Astrocyte (in vitro differentiated cells and primary cell): ENCODE measurements at regions not wholly inside any gene's neighbourhood (a gene's known extent, or its start where the extent isn't known, plus 50 kb on each side); places are given as distances from the start of the nearest gene placed in this dataset.

Experiments used
- DNase-seq: peaks from one replicate; pipeline ENCODE4 v3.0.0-alpha.2; 2010; ENCODE audit warnings: low read depth
- FAIRE-seq: peaks from 2 replicates; lab custom pipeline; 2011; peaks lifted over from hg19 to GRCh38; lab: Jason Lieb, UNC
- H2AFZ ChIP-seq: 2 replicates; pipeline ENCODE4 v1.6.0; 2012; ENCODE audit warnings: low read depth, low read length, inconsistent platforms
- H3K27ac ChIP-seq: 2 replicates; pipeline ENCODE4 v1.5.1; 2011; ENCODE audit warnings: low read depth, low read length, inconsistent platforms
- H3K27me3 ChIP-seq: 2 replicates; pipeline ENCODE4 v1.6.0; 2011; ENCODE audit warnings: low read length, inconsistent platforms; ENCODE audit not compliant: insufficient read depth
- H3K36me3 ChIP-seq: 2 replicates; pipeline ENCODE4 v1.5.1; 2011; ENCODE audit warnings: low read length, inconsistent platforms; ENCODE audit not compliant: insufficient read depth
- H3K4me1 ChIP-seq: 2 replicates; pipeline ENCODE4 v1.5.1; 2011; ENCODE audit warnings: low read length, inconsistent platforms; ENCODE audit not compliant: insufficient read depth
- H3K4me2 ChIP-seq: 2 replicates; pipeline ENCODE4 v1.6.0; 2012; ENCODE audit warnings: low read length, inconsistent platforms
- H3K4me3 ChIP-seq: 2 replicates; pipeline ENCODE4 v1.5.1; 2011; ENCODE audit warnings: low read depth, mild to moderate bottlenecking, low read length, inconsistent platforms; ENCODE audit not compliant: insufficient read depth
- H3K79me2 ChIP-seq: 2 replicates; pipeline ENCODE4 v1.6.0; 2012; ENCODE audit warnings: mild to moderate bottlenecking, low read length, inconsistent platforms; ENCODE audit not compliant: insufficient read depth
- H3K9ac ChIP-seq: 2 replicates; pipeline ENCODE4 v1.6.0; 2012; ENCODE audit warnings: mild to moderate bottlenecking, low read length, inconsistent platforms
- H3K9me3 ChIP-seq: 2 replicates; pipeline ENCODE4 v1.5.1; 2012; ENCODE audit warnings: low read depth, mild to moderate bottlenecking, low read length, inconsistent platforms; ENCODE audit not compliant: insufficient read depth
- H4K20me1 ChIP-seq: 2 replicates; pipeline ENCODE4 v1.6.0; 2012; ENCODE audit warnings: low read length, inconsistent platforms; ENCODE audit not compliant: insufficient read depth
- H3K27ac Mint-ChIP-seq: one replicate; pipeline ENCODE4 v1.8.0; 2021; ENCODE audit warnings: mild to moderate bottlenecking, mixed read lengths; ENCODE audit not compliant: unreplicated experiment
- H3K27me3 Mint-ChIP-seq: one replicate; pipeline ENCODE4 v1.8.0; 2021; ENCODE audit warnings: low read depth, mixed read lengths; ENCODE audit not compliant: unreplicated experiment
- H3K36me3 Mint-ChIP-seq: one replicate; pipeline ENCODE4 v1.8.0; 2021; ENCODE audit warnings: low read depth, mixed read lengths; ENCODE audit not compliant: unreplicated experiment
- H3K4me1 Mint-ChIP-seq: one replicate; pipeline ENCODE4 v1.8.0; 2021; ENCODE audit warnings: low read depth, mixed read lengths; ENCODE audit not compliant: unreplicated experiment
- H3K4me3 Mint-ChIP-seq: one replicate; pipeline ENCODE4 v1.8.0; 2021; ENCODE audit warnings: mild to moderate bottlenecking, moderate library complexity, mixed read lengths; ENCODE audit not compliant: unreplicated experiment
- H3K9me3 Mint-ChIP-seq: one replicate; pipeline ENCODE4 v1.8.0; 2021; ENCODE audit warnings: mild to moderate bottlenecking, mixed read lengths; ENCODE audit not compliant: unreplicated experiment
- EZH2 ChIP-seq: IDR thresholded peaks from 2 replicates; pipeline ENCODE4 v1.6.1; 2012; ENCODE audit warnings: mild to moderate bottlenecking, low read length, inconsistent platforms; ENCODE audit not compliant: insufficient read depth
- TF ChIP-seq, protein P1 (sequence below): IDR thresholded peaks from 2 replicates; pipeline ENCODE4 v1.5.1; 2011; ENCODE audit warnings: low read depth, mild to moderate bottlenecking, inconsistent platforms, low read length, moderate library complexity; ENCODE audit not compliant: insufficient read depth

DNA sequence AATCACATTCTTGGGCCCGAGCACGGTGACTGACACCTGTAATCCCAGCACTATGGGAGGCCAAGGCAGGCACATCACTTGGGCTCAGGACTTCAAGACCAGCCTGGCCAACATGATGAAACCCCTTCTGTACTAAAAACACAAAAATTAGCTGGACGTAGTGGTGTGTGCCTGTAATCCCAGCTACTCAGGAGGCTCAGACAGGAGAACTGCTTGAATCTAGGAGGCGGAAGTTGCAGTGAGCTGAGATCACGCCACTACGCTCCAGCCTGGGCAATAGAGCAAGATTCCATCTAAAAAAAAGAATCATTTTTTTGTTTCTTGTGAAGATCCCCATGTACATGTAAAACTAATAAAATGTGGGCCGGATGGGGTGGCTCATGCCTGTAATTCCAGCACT, 53.1 kb upstream of the ATF7IP2 start:
- Mint-ChIP-seq H3K27ac (no peak overlapping the region), H3K4me3 (no peak overlapping the region), H3K4me1 (peaks cover 6% of the 10 kb centered on the region), H3K27me3 (no peaks in the 10 kb centered on the region), H3K9me3 (no peaks in the 10 kb centered on the region), H3K36me3 (no peaks in the 10 kb centered on the region)
- no peaks in the 10 kb centered on the region for H4K20me1 ChIP-seq
- H3K79me2 ChIP-seq = no peaks in the 10 kb centered on the region
- TF ChIP-seq, protein P1, sequence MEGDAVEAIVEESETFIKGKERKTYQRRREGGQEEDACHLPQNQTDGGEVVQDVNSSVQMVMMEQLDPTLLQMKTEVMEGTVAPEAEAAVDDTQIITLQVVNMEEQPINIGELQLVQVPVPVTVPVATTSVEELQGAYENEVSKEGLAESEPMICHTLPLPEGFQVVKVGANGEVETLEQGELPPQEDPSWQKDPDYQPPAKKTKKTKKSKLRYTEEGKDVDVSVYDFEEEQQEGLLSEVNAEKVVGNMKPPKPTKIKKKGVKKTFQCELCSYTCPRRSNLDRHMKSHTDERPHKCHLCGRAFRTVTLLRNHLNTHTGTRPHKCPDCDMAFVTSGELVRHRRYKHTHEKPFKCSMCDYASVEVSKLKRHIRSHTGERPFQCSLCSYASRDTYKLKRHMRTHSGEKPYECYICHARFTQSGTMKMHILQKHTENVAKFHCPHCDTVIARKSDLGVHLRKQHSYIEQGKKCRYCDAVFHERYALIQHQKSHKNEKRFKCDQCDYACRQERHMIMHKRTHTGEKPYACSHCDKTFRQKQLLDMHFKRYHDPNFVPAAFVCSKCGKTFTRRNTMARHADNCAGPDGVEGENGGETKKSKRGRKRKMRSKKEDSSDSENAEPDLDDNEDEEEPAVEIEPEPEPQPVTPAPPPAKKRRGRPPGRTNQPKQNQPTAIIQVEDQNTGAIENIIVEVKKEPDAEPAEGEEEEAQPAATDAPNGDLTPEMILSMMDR = no peak
- H3K27ac ChIP-seq = no peak overlapping the region
- no peaks in the 10 kb centered on the region for H3K4me1 ChIP-seq
- H3K9ac ChIP-seq = no peak overlapping the region
- no peak for DNase-seq
- no peak overlapping the region for H2AFZ ChIP-seq
- no peaks in the 10 kb centered on the region for H3K9me3 ChIP-seq
- H3K36me3 ChIP-seq = no peaks in the 10 kb centered on the region
- FAIRE-seq = no peak
- H3K4me3 ChIP-seq = no peak overlapping the region
- no peaks in the 10 kb centered on the region for H3K27me3 ChIP-seq
- no peak overlapping the region for H3K4me2 ChIP-seq

DNA sequence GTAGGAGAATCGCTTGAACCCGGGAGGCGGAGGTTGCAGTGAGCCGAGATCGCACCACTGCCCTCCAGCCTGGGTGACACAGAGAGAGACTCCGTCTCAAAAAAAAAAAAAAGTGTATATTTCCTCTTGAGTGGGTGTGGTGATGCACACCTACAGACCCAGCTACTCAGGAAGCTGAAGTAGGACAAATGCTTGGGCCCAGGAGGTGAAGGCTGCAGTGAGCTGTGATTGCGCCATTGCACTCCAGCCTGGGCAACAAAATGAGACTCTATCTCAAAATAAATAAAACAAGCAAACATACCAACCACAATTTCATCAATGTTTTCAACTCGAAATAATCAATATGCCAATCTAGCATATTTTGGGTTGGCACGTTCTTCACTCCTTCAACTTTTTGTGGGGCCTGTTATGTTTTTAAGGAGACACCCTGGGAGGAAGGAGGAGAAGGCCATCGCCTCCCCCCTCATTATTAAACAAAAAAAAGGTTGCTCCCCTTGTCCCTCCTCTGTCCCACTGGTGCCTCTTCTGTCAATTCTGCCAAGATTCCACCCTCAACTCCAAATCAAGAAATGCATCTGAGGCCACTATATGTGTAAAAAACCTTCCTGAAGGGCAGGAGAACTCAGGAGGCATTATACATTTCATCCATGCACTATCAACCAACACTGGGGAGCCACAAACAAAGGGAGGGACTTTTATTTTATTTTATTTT, 52.4 kb upstream of the ATF7IP2 start:
- H3K4me3 Mint-ChIP-seq = no peak overlapping the region
- Histone ChIP-seq H3K27me3 (no peaks in the 10 kb centered on the region), H3K27ac (no peak overlapping the region), H3K36me3 (no peaks in the 10 kb centered on the region), H3K4me2 (no peak overlapping the region), H3K4me3 (no peak overlapping the region), H2AFZ (no peak overlapping the region), H4K20me1 (no peaks in the 10 kb centered on the region), H3K79me2 (no peaks in the 10 kb centered on the region), H3K9me3 (no peaks in the 10 kb centered on the region), H3K4me1 (no peaks in the 10 kb centered on the region), H3K9ac (no peak overlapping the region)
- FAIRE-seq = no peak
- DNase-seq = no peak
- H3K4me1 Mint-ChIP-seq = peaks cover 4% of the 10 kb centered on the region
- H3K27ac Mint-ChIP-seq = no peak overlapping the region
- H3K9me3 Mint-ChIP-seq = no peaks in the 10 kb centered on the region
- TF ChIP-seq, protein P1 = no peak
- TF ChIP-seq EZH2 = no peak
- no peaks in the 10 kb centered on the region for H3K27me3 Mint-ChIP-seq
- H3K36me3 Mint-ChIP-seq = no peaks in the 10 kb centered on the region

DNA sequence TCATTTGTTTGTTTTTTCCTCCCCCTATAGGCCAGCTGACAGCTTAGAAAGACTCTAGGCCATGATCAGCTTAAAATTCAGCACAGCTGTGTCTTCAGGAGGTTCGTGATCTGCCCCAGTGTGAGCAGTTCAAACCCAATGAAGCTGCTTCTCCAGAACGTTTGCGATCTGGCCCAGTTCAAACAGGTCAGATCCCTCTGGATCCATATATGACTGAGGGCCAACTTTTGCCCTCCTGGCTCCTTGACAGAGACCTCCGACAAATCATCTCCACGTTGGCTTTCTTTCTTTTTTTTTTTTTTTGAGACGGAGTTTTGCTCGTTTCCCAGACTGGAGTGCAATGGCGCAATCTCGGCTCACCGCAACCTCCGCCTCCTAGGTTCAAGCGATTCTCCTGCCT, 50.2 kb upstream of the ATF7IP2 start:
- Histone ChIP-seq H3K4me1 (no peaks in the 10 kb centered on the region), H3K79me2 (no peaks in the 10 kb centered on the region), H3K4me3 (no peak overlapping the region), H3K27me3 (no peaks in the 10 kb centered on the region), H3K9me3 (no peaks in the 10 kb centered on the region), H3K27ac (no peak overlapping the region), H3K4me2 (no peak overlapping the region), H3K9ac (no peak overlapping the region), H2AFZ (no peak overlapping the region), H4K20me1 (no peaks in the 10 kb centered on the region), H3K36me3 (no peaks in the 10 kb centered on the region)
- FAIRE-seq (no peak), DNase-seq (no peak)
- H3K9me3 Mint-ChIP-seq = peaks cover 3% of the 10 kb centered on the region
- TF ChIP-seq EZH2 = no peak
- TF ChIP-seq, protein P1 = no peak
- H3K4me3 Mint-ChIP-seq = no peak overlapping the region
- no peak overlapping the region for H3K27ac Mint-ChIP-seq
- no peaks in the 10 kb centered on the region for H3K27me3 Mint-ChIP-seq
- H3K36me3 Mint-ChIP-seq = no peaks in the 10 kb centered on the region
- peaks cover 4% of the 10 kb centered on the region for H3K4me1 Mint-ChIP-seq
